ENCODE measurements at regions not wholly inside any gene's neighbourhood (a gene's known extent, or its start where the extent isn't known, plus 50 kb on each side); places are given as distances from the start of the nearest gene placed in this dataset.

- no peak for TF ChIP-seq CTCF (IDR thresholded peaks at IDR 0.05)
- TF ChIP-seq ZFX (IDR thresholded peaks at IDR 0.05; ENCODE audit: borderline replicate concordance) = no peak
Measured at GRCh38 chr6:121830736-121831135, 395.3 kb downstream of the GJA1 start.
